NCI-H1092 treated with DMSO at 0.1 percent for 48 hours (cell line): ENCODE measurements at regions not wholly inside any gene's neighbourhood (a gene's known extent, or its start where the extent isn't known, plus 50 kb on each side); places are given as distances from the start of the nearest gene placed in this dataset.
"Not testable (repeated sequence)": the region's sequence is repeated elsewhere in the genome, so short reads cannot be mapped to it uniquely, and the experiment has no call there.

Experiments used
- DNase-seq: peaks from one replicate; lab custom pipeline; 2025; lab: John Stamatoyannopoulos, UW

DNA sequence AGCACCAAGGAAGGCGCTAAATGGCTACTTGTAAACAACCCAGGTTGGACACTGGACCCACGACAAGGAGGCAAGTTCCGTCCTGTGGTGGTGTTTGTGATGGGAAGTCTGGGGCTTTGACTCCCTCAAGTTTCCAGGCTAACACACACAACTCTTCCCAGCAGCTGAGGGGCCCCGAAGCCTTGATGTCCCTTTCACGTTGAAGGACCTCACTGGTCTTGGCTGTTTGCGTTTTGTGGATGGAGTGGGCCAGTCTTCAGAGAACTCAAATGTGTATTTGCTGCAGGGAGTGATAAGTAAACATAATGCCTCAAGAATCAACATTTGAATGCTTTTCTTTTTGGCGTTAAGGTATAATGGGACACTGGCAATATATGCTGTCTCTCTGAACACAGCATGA is 199.2 kb downstream of the TM9SF2 start:
- no peak for DNase-seq

- DNase-seq, result no peak
Measured at GRCh38 chr13:99698816-99699099, 197.5 kb downstream of the TM9SF2 start.

- DNase-seq, result no peak
Measured at GRCh38 chr13:99698010-99698815, 196.9 kb downstream of the TM9SF2 start.

DNA sequence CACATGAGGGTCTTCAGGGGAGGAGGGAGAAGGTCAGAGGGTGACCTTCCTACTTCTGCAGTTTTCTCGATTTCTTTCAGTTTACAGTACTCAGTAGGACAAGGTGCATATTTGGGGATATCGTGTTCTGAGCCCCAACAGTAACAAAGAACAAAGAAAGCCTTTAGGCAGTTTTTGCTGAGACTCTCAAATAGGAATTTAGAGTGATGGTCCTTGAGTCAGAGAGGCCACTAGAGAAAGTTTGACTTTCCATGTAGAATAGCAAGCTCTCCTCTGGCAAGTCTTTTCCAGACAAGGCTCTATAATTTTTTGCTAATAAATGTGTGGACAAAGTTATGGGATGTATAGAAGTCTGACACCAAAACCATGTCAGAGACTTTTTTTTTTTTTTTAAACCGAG is 194.6 kb downstream of the TM9SF2 start:
- no peak for DNase-seq

DNA sequence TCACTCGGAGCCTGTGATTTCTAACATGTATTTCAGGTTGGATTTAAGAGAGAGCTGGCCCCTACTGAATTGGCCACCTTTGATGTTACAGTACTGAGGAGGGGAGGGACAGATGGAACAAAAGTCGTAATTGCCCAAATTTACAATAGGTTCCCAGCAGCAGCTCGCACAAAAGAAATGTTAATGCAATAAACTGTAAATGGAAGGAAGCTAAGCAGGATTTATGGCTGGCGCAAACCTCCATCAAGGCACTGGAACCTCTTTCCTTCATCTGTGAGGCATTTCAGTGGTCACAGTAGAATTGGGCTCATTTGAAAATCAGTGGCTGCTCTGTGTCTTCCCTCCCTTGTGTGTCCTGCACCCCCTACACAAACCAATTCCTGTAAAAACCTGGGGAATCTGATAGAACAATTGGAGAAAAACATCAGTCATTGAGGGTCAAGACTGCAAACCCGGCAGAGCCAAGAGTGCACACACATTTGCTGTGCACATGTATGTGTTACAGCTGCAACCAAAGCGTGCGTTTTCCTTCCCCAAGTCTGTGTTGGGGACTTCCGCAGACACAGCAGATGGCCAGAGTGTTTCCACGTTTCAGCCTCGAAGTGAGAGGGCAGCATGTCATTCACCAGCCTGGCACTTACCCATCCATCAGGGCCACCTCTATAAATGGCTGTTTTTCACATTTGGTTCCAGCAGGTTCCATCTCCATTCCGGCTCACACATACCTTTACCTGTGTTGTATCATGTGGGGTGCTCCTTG is 192.8 kb downstream of the TM9SF2 start:
- DNase-seq, result no peak

GRCh38 chr13:99693351-99693750 is 192.1 kb downstream of the TM9SF2 start:
- no peak for DNase-seq

- no peak for DNase-seq
Measured at GRCh38 chr13:99692854-99693253, 191.6 kb downstream of the TM9SF2 start.

DNA sequence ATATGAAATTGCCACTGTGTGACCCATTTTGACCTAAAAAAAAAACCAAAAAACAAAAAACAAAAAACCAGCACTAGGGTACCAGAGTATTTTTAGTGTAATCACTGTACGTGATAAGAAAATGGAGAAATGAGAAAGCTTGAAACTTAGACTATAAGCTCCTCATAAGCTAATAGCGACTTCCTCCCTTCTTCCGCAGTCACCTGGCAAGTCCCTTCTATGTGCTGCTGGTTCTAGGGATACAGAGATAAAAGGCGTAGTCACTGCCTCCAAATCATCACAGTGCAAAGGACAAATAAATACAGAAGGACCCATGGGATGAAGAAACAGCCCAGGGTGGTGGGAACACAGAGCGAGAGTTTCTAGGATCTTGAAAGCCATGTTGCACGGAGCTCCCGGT is 190.3 kb downstream of the TM9SF2 start:
- no peak for DNase-seq

GRCh38 chr13:99690426-99691174 is 189.3 kb downstream of the TM9SF2 start:
- no peak for DNase-seq

DNA sequence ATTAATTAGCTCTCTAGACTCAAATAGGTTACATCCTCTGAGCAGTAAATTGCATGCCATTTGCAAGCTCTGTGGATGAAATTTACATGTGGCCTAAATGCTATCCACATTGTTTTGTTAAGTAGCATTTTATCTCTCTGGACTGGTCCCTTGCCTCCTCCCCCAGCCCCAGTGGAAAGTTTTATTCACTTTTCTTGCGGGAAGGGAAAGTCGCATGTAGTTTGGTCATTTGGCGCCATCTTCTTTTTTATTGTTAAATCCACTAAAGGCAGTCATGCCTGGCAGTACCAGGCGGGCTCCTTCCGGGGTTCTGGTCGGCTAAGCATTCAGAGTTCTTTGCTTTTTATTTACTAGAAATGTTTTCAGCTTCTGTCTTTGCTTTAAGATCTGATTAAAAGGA is 188.7 kb downstream of the TM9SF2 start:
- no peak for DNase-seq

DNA sequence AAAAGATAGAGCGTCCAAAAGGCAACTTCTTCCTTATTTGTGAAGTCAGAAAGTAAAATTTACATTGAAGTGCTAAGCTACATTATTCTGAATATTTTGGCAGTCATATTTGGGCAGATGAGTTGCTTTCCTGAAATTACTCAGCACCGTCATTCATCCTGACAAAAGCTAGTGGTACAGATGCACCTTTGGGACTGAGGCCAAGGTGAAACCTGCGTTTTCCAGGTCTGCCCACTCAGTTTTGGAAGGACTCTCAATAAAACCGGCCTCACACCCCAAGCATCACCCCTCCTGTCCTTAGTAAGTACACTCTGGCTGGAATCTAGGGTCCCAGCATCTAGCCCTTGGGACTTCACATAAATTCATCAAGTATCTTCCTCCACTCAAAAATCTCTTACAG is 187.5 kb downstream of the TM9SF2 start:
- no peak for DNase-seq

DNA sequence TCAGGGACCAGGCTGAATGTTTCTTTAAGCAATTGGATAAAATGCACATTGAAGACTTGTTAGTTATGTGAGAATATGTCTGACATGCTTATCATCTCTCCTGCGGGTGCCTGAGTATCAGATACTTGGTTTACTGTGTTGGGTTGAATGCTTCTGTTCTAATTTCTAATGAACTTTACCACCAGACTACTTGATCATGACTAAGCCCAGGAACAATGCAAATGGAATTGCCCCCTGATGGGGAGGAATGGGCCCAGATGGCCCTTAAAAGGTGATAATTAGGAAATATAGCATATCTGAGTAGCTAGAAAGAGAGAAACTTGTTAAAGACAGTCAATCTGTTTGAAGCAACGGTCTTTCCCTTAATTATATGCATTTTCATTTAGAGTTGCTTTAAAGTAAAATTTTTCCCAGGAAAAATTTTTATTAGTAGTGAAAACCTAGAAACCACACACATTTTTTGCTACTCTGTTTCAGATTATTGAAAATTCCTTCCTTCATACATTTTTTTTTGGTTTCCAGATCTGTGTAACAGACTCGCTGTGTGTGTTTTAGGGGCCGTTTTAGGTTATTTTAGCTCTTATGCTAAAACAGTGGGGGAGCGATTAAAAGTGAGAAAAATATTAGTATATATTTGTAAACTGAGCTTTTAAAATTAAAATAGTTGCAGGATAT is 186.6 kb downstream of the TM9SF2 start:
- no peak for DNase-seq

DNA sequence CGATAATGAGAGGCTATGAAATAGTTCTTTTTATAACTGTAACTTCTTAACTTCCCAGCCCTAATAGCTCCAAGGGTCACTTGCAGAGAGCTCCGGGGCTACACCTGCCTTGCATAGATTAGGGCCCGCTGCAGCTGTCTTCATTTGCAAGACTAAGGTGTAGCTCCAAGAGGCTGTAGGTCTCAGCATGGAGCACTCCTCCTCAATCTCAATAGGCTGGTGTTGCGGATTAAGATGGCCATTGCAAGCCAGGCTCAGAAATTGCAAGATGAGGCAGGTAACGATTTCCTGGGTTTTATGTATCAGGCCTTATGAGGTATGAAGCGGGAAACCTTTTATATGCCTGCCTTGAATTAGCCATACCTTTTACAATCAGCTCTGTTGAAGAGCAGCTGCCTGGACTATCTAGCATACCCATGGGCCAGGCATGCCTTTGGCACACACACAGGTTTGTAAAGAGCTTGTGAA is 185.7 kb downstream of the TM9SF2 start:
- DNase-seq, result no peak

DNA sequence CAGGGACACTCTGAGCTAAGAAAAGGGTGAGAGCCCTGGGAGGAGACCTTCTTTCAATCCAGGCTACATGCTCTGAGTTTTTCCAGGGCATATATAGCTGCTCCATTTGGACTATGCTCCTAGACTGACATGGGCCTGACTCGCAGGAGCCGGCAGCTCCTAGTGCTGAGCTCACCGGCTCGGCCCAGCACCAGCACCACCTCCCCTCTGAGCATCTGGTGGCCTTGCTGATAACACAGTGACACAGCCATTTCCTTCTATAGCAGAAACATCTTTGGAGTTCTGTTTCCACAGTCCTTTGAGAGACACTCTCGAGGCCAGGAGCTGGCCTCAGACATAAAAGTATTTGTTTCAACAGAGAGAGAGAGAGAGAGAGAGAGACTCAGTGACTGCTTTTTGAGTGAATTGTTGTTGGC is 184.9 kb downstream of the TM9SF2 start:
- no peak for DNase-seq

DNA sequence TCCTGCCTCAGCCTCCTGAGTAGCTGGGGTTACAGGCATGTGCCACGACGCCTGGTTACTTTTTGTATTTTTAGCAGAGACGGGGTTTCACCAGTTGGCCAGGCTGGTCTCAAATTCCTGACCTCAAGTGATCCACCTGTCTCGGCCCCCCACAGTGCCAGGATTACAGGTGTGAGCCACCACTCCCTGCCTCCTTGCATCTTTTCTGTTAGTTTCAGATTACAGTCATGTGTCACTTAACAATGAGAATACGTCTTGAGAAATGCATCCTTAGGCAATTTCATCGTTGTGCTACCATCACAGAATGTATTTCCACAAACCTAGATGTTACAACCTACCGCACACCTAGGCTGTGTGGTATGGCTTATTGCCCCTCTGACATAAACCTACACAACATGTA is 180.4 kb downstream of the TM9SF2 start:
- DNase-seq, result no peak

DNA sequence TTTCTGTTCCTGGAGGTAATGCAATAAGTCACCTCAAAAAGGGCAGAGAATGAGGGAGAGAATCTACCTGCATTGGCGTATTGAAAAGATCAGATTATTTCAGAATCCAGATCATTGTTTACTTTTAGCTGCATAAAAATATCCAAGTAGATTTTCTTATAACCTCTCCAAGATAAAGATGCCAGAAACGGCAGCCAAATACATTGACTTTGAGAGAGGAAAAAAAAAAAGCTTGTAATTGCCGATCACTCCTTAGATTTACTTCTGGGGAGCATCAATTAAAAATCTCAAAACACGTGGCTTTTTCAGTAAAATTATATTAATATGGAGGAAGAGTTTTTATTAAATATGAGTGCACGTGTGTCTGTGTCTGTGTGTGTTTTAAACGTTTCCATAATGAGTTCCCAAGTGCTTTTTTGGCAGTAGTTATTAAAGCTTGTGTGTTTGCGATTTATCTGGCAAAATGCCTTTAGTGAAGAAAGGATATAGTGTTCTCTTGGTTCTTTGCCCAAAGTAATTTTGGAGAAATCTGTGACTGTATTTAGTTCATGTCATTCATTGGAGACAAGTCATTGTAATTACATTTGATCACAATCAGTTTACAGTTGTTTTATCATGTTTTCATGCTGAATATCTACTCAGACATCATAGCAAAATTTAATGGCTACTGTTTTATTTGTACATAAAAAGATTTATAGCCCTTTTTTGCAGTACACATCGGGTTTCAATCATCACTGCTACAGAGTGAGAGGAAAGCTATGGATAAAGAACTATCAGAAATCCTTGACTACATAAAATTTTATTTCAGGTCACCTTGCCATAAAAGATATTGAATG is 176.1 kb downstream of the TM9SF2 start:
- peak; percentile 99 for DNase-seq

- DNase-seq, result no peak
Measured at GRCh38 chr13:99671746-99672145, 170.5 kb downstream of the TM9SF2 start.

DNA sequence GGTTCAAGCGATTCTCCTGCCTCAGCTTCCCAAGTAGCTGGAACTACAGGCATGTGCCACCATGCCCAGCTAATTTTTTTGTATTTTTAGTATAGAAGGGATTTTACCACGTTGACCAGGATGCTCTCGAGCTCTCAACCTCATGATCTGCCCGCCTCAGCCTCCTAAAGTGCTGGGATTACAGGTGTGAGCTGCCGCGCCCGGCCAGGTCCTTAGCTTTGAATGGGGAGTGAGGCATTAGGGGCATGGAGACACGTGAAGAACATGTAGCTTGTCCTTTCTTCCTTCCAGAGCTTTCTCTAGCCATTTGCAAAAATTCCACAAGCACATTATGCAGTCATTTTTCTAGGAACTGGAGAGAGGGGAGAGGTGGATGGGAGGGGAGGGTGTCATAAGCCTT is 167.8 kb downstream of the TM9SF2 start:
- DNase-seq, result not testable (repeated sequence)

GRCh38 chr13:99666146-99666805 is 165.0 kb downstream of the TM9SF2 start:
- no peak for DNase-seq

DNA sequence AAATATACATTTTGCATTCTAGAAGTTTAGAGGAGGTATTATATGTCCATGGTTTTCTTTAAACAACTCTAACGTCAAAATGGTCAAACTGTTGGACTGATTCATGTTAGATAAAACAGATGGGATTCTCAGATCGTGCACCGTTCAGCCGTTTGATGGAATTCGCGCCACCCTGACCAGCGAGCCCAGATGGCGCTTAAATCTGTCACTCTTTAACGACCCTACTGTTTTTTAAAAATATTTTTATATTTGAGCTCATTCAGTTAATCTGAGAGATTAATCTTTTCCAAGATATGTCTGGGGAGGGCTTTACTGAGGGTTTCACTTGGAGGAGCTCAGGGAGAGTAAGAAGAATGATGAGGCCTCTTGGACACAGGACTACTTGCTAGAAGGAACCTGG is 164.4 kb downstream of the TM9SF2 start:
- DNase-seq, result no peak

- DNase-seq, result no peak
Measured at GRCh38 chr13:99663908-99664307, 162.6 kb downstream of the TM9SF2 start.
